Breast epithelium (tissue), 3 donors: ENCODE measurements at regions not wholly inside any gene's neighbourhood (a gene's known extent, or its start where the extent isn't known, plus 50 kb on each side); places are given as distances from the start of the nearest gene placed in this dataset.

Source experiments
- POLR2A ChIP-seq: fragments of 450-650 bp; IDR thresholded peaks from one replicate; pipeline ENCODE4 v1.6.1; 2016; ENCODE audit warnings: antibody characterized with exemption, mild to moderate bottlenecking, moderate library complexity
- POLR2AphosphoS5 ChIP-seq, 3 donors: sonication (generic); formaldehyde crosslinking; IDR thresholded peaks; one replicate each; pipeline ENCODE4 v1.6.1; 2017; ENCODE audit warnings: antibody characterized with exemption in 3 of 3
- TF ChIP-seq, protein P1 (sequence below), 3 donors: fragments of 450-650 bp; IDR thresholded peaks; one replicate each; pipeline ENCODE4 v1.5.1; 2016 to 2017; ENCODE audit warnings: antibody characterized with exemption in 3 of 3, mild to moderate bottlenecking in 3 of 3, moderate library complexity in 3 of 3

DNA sequence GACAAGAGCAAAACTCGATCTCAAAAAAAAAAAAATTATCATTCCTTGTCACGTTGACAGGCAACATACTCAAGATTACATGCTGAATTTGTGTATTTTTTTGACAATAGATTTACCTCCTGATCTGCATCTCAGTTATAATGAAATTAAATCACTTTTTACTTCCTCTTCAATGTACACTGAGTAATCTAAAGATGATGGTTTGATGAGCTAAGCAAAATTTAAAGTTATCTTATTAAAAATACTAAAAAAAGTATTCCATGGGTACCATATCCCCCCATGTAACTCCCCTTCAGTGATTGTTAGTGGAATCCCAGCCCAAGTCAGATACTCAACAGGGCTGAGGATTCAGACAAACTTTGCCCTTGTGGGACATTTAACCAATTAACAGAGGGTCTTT, 463.2 kb downstream of the OCA2 start:
- TF ChIP-seq, protein P1, sequence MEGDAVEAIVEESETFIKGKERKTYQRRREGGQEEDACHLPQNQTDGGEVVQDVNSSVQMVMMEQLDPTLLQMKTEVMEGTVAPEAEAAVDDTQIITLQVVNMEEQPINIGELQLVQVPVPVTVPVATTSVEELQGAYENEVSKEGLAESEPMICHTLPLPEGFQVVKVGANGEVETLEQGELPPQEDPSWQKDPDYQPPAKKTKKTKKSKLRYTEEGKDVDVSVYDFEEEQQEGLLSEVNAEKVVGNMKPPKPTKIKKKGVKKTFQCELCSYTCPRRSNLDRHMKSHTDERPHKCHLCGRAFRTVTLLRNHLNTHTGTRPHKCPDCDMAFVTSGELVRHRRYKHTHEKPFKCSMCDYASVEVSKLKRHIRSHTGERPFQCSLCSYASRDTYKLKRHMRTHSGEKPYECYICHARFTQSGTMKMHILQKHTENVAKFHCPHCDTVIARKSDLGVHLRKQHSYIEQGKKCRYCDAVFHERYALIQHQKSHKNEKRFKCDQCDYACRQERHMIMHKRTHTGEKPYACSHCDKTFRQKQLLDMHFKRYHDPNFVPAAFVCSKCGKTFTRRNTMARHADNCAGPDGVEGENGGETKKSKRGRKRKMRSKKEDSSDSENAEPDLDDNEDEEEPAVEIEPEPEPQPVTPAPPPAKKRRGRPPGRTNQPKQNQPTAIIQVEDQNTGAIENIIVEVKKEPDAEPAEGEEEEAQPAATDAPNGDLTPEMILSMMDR (IDR thresholded peaks at IDR 0.05): no peak
- TF ChIP-seq POLR2AphosphoS5 (IDR thresholded peaks at IDR 0.05): no peak
- no peak for TF ChIP-seq POLR2A
